GM12878 (cell line): ENCODE measurements at regions not wholly inside any gene's neighbourhood (a gene's known extent, or its start where the extent isn't known, plus 50 kb on each side); places are given as distances from the start of the nearest gene placed in this dataset.

Source experiments
- ATAC-seq: fragments of 200-7000 bp; cut with Tn5 transposase; 3 replicates; pipeline ENCODE4 v1.9.1; 2020; ENCODE audit warnings: mild to moderate bottlenecking, moderate library complexity
- BruUV-seq: library from RNA; stranded (reverse); fragments of 400-500 nt; replicated peaks from 2 replicates; lab custom pipeline; 2021; lab: Mats Ljungman, UMichigan
- CTCF ChIA-PET: fragments of 300-600 bp; sonication (Branson Sonifier 250); formaldehyde crosslinking; extraction: SDS; loops from one replicate; lab custom pipeline; 2021; ENCODE audit warnings: inconsistent platforms; lab: Yijun Ruan, JAX
- POLR2A ChIA-PET: fragments of 350-600 bp; formaldehyde crosslinking; extraction: SDS; loops from one replicate; lab custom pipeline; 2021; ENCODE audit warnings: inconsistent platforms; lab: Charles Lee
- RAD21 ChIA-PET: fragments of 300-600 bp; sonication (Branson Sonifier 250); formaldehyde crosslinking; loops from one replicate; lab custom pipeline; 2023; ENCODE audit warnings: antibody characterized with exemption; ENCODE audit not compliant: unreplicated experiment; lab: Charles Lee
- SMC1A ChIA-PET: fragments of 300-600 bp; sonication (Branson Sonifier 250); formaldehyde crosslinking; loops from one replicate; lab custom pipeline; 2023; ENCODE audit not compliant: unreplicated experiment, uncharacterized antibody; lab: Charles Lee
- DNase-seq: peaks from one replicate; pipeline ENCODE4 v3.0.0-alpha.2; 2011; ENCODE audit warnings: low read depth, low spot score
- FAIRE-seq: peaks from 3 replicates; lab custom pipeline; 2011; peaks lifted over from hg19 to GRCh38; lab: Jason Lieb, UNC
- H2AFZ ChIP-seq: 2 replicates; pipeline ENCODE4 v1.6.0; 2011; ENCODE audit warnings: low read depth, low read length, control low read depth; ENCODE audit not compliant: control insufficient read depth
- H3K27ac ChIP-seq: 2 replicates; pipeline ENCODE4 v1.5.1; 2011; ENCODE audit warnings: control low read depth; ENCODE audit not compliant: control insufficient read depth, insufficient read depth
- H3K27me3 ChIP-seq, 2 experiments: replicated peaks in 1 of 2; 2 replicates each; pipeline versions ENCODE4 v1.6.0 to v1.6.1; 2011; ENCODE audit warnings: low read length in 1 of 2; ENCODE audit not compliant: control insufficient read depth in 2 of 2, insufficient read depth in 2 of 2
- H3K36me3 ChIP-seq, 2 experiments: 2 replicates each; pipeline ENCODE4 v1.5.1; 2011; ENCODE audit warnings: low read length in 1 of 2; ENCODE audit not compliant: control insufficient read depth in 2 of 2, insufficient read depth in 2 of 2
- H3K4me1 ChIP-seq: 2 replicates; pipeline ENCODE4 v1.6.1; 2011; ENCODE audit warnings: mild to moderate bottlenecking, low read length, moderate library complexity, mixed read lengths; ENCODE audit not compliant: control insufficient read depth, insufficient read depth
- H3K4me2 ChIP-seq: 2 replicates; pipeline ENCODE4 v1.6.0; 2011; ENCODE audit warnings: control low read depth; ENCODE audit not compliant: control insufficient read depth, insufficient read depth
- H3K4me3 ChIP-seq: fragments of 200-600 bp; sonication (generic); 2 replicates; pipeline ENCODE4 v1.5.1; 2016
- H3K79me2 ChIP-seq: 2 replicates; pipeline ENCODE4 v1.6.0; 2011; ENCODE audit warnings: low read length; ENCODE audit not compliant: control insufficient read depth, insufficient read depth
- H3K9ac ChIP-seq: 2 replicates; pipeline ENCODE4 v1.8.0; 2011; ENCODE audit warnings: low read length, control low read depth, mixed read lengths; ENCODE audit not compliant: control insufficient read depth, insufficient read depth
- H3K9me3 ChIP-seq: replicated peaks from 3 replicates; pipeline ENCODE4 v1.5.1; 2011; ENCODE audit warnings: mild to moderate bottlenecking, low read length; ENCODE audit not compliant: control insufficient read depth, insufficient read depth
- H4K20me1 ChIP-seq: 2 replicates; pipeline ENCODE4 v1.6.0; 2011; ENCODE audit not compliant: control insufficient read depth, insufficient read depth
- BCL11A ChIP-seq: IDR thresholded peaks from 2 replicates; pipeline ENCODE4 v1.6.1; 2011; ENCODE audit warnings: low read depth, low read length
- CBX3 ChIP-seq: fragments of 200-600 bp; sonication (generic); IDR thresholded peaks from 2 replicates; pipeline ENCODE4 v1.6.1; 2016; ENCODE audit warnings: low read depth, borderline replicate concordance
- HDAC6 ChIP-seq: fragments of 200-600 bp; sonication (generic); IDR thresholded peaks from one replicate; pipeline ENCODE4 v1.8.0; 2017; ENCODE audit warnings: antibody characterized with exemption; ENCODE audit not compliant: unreplicated experiment
- MXI1 ChIP-seq: fragments of 150-350 bp; IDR thresholded peaks from 2 replicates; pipeline ENCODE4 v1.6.1; 2011; ENCODE audit warnings: low read depth, mild to moderate bottlenecking, inconsistent platforms, low read length, improper control_type of control experiment
- NBN ChIP-seq: fragments of 450-650 bp; IDR thresholded peaks from 2 replicates; pipeline ENCODE4 v1.6.1; 2016
- NFXL1 ChIP-seq: fragments of 450-650 bp; IDR thresholded peaks from 2 replicates; pipeline ENCODE4 v1.6.1; 2017; ENCODE audit warnings: antibody characterized with exemption, mild to moderate bottlenecking, borderline replicate concordance
- NFYA ChIP-seq: IDR thresholded peaks from 2 replicates; pipeline ENCODE4 v1.6.1; 2011; ENCODE audit warnings: low read depth, mild to moderate bottlenecking, low read length, improper control_type of control experiment, borderline replicate concordance
- NR2F1 ChIP-seq: fragments of 450-650 bp; conservative IDR thresholded peaks from 2 replicates; pipeline ENCODE4 v1.6.1; 2017; ENCODE audit warnings: mild to moderate bottlenecking
- NRF1 ChIP-seq: conservative IDR thresholded peaks from 2 replicates; pipeline ENCODE4 v1.6.1; 2011; ENCODE audit warnings: mild to moderate bottlenecking, low read depth, low read length, improper control_type of control experiment
- POLR2AphosphoS2 ChIP-seq: IDR thresholded peaks from 2 replicates; pipeline ENCODE4 v1.6.1; 2011; ENCODE audit warnings: low read depth, mild to moderate bottlenecking, low read length, improper control_type of control experiment, moderate library complexity
- RFX5 ChIP-seq: IDR thresholded peaks from 2 replicates; pipeline ENCODE4 v1.6.1; 2011; ENCODE audit warnings: low read depth, low read length, improper control_type of control experiment
- SREBF2 ChIP-seq: IDR thresholded peaks from 2 replicates; pipeline ENCODE4 v1.6.1; 2012; ENCODE audit warnings: mild to moderate bottlenecking, low read length
- TAF1 ChIP-seq: IDR thresholded peaks from 2 replicates; pipeline ENCODE4 v1.6.1; 2011; ENCODE audit warnings: mild to moderate bottlenecking, low read depth, low read length, borderline replicate concordance
- ZBED1 ChIP-seq: IDR thresholded peaks from 2 replicates; pipeline ENCODE4 v1.6.1; 2016; ENCODE audit warnings: borderline replicate concordance
- ZNF622 ChIP-seq: fragments of 450-650 bp; IDR thresholded peaks from 2 replicates; pipeline ENCODE4 v1.6.1; 2017; ENCODE audit warnings: mild to moderate bottlenecking, inconsistent platforms
- WGBS: methylation state at CpG from one replicate; pipeline ENCODE4 v1.1.6; 2016; ENCODE audit warnings: low lambda C conversion rate; ENCODE audit not compliant: insufficient replicate concordance, insufficient coverage; ENCODE audit errors: missing lambda C conversion rate; 5-methylcytosine and 5-hydroxymethylcytosine counted together
- in situ Hi-C: fragments of 300-500 bp; cut with MboI; formaldehyde crosslinking; loops from 9 replicates; pipeline ENCODE4 v1.14.3; 2018; ENCODE audit warnings: mixed read lengths
- intact Hi-C: fragments of 100-400 bp; cut with micrococcal nuclease; formaldehyde crosslinking; loops from one replicate; pipeline ENCODE4 v1.14.2; 2022; ENCODE audit not compliant: unreplicated experiment
- TF ChIP-seq, protein P1 (sequence below): fragments of 450-650 bp; IDR thresholded peaks from 2 replicates; pipeline ENCODE4 v1.6.1; 2017; ENCODE audit warnings: borderline replicate concordance
- TF ChIP-seq, protein P2 (sequence below): fragments of 450-650 bp; IDR thresholded peaks from 2 replicates; pipeline ENCODE4 v1.6.1; 2017; ENCODE audit warnings: low read depth, mild to moderate bottlenecking, moderate library complexity
- TF ChIP-seq, protein P3 (sequence below): fragments of 450-650 bp; IDR thresholded peaks from 2 replicates; pipeline ENCODE4 v1.6.1; 2016; ENCODE audit warnings: mild to moderate bottlenecking

GRCh38 chr18:2409906-2410305 lies 161.4 kb downstream of the METTL4 start (continued):
- no peak for TF ChIP-seq HDAC6
- no peak for TF ChIP-seq NR2F1
- no peak for TF ChIP-seq POLR2AphosphoS2
- no peak for TF ChIP-seq NFYA
- TF ChIP-seq, all 136 proteins: peak for 0

GRCh38 chr18:2410688-2411087 lies 160.6 kb downstream of the METTL4 start:
- in situ Hi-C loops (no loop called here), intact Hi-C loops (no loop called here)
- Histone ChIP-seq H4K20me1 (no peaks in the 10 kb centered on the region), H3K27ac (no peak overlapping the region)
- TF ChIP-seq RFX5 = no peak
- TF ChIP-seq, protein P1, sequence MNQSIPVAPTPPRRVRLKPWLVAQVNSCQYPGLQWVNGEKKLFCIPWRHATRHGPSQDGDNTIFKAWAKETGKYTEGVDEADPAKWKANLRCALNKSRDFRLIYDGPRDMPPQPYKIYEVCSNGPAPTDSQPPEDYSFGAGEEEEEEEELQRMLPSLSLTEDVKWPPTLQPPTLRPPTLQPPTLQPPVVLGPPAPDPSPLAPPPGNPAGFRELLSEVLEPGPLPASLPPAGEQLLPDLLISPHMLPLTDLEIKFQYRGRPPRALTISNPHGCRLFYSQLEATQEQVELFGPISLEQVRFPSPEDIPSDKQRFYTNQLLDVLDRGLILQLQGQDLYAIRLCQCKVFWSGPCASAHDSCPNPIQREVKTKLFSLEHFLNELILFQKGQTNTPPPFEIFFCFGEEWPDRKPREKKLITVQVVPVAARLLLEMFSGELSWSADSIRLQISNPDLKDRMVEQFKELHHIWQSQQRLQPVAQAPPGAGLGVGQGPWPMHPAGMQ = no peak
- no peak for TF ChIP-seq TAF1
- TF ChIP-seq MXI1 = no peak
- TF ChIP-seq, protein P2, sequence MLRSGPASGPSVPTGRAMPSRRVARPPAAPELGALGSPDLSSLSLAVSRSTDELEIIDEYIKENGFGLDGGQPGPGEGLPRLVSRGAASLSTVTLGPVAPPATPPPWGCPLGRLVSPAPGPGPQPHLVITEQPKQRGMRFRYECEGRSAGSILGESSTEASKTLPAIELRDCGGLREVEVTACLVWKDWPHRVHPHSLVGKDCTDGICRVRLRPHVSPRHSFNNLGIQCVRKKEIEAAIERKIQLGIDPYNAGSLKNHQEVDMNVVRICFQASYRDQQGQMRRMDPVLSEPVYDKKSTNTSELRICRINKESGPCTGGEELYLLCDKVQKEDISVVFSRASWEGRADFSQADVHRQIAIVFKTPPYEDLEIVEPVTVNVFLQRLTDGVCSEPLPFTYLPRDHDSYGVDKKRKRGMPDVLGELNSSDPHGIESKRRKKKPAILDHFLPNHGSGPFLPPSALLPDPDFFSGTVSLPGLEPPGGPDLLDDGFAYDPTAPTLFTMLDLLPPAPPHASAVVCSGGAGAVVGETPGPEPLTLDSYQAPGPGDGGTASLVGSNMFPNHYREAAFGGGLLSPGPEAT = no peak
- TF ChIP-seq NFXL1 = no peak
- TF ChIP-seq SREBF2 = no peak
- no peak for TF ChIP-seq ZBED1
- no peak for TF ChIP-seq NBN
- no peak for TF ChIP-seq CBX3
- TF ChIP-seq, protein P3, sequence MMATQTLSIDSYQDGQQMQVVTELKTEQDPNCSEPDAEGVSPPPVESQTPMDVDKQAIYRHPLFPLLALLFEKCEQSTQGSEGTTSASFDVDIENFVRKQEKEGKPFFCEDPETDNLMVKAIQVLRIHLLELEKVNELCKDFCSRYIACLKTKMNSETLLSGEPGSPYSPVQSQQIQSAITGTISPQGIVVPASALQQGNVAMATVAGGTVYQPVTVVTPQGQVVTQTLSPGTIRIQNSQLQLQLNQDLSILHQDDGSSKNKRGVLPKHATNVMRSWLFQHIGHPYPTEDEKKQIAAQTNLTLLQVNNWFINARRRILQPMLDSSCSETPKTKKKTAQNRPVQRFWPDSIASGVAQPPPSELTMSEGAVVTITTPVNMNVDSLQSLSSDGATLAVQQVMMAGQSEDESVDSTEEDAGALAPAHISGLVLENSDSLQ = no peak
- no peak for TF ChIP-seq NRF1
- TF ChIP-seq ZNF622 = no peak
- no peak for TF ChIP-seq BCL11A
- TF ChIP-seq, all 136 proteins: peak for 0
- DNase-seq = no peak
- Histone ChIP-seq H3K36me3 (no peaks in the 10 kb centered on the region), H3K4me1 (no peaks in the 10 kb centered on the region), H3K4me3 (no peak overlapping the region), H3K79me2 (no peaks in the 10 kb centered on the region), H3K9me3 (no peaks in the 10 kb centered on the region), H3K4me2 (no peak overlapping the region), H3K9ac (no peak overlapping the region), H3K27me3 (no peaks in the 10 kb centered on the region; a peak in 1 of 4 replicates), H2AFZ (no peak overlapping the region)
- FAIRE-seq = no peak
- POLR2A ChIA-PET = no interaction called here
- CTCF ChIA-PET = no interaction called here
- BruUV-seq = no TSS peak
- ATAC-seq = no peak
- RAD21 ChIA-PET = no interaction called here
- 16% methylated on average over 1 of the region's 1 CpG for WGBS
- SMC1A ChIA-PET = interaction anchor here (0.7 kb wide), 1 partner anchor 47 kb away, joined by 3 read pairs; no protein-coding TSS in a partner anchor
